Osteocyte (in vitro differentiated cells): ENCODE measurements at regions not wholly inside any gene's neighbourhood (a gene's known extent, or its start where the extent isn't known, plus 50 kb on each side); places are given as distances from the start of the nearest gene placed in this dataset.

Experiments
- DNase-seq: peaks from one replicate; pipeline ENCODE4 v3.0.0; 2021; ENCODE audit warnings: mixed read lengths; ENCODE audit not compliant: unreplicated experiment; ENCODE audit errors: extremely low spot score
- H3K27ac Mint-ChIP-seq: one replicate; pipeline ENCODE4 v1.8.0; 2021; ENCODE audit warnings: mild to moderate bottlenecking, mixed read lengths; ENCODE audit not compliant: unreplicated experiment
- H3K27me3 Mint-ChIP-seq: one replicate; pipeline ENCODE4 v1.8.0; 2021; ENCODE audit warnings: mixed read lengths; ENCODE audit not compliant: unreplicated experiment
- H3K36me3 Mint-ChIP-seq: one replicate; pipeline ENCODE4 v1.8.0; 2021; ENCODE audit warnings: mixed read lengths; ENCODE audit not compliant: unreplicated experiment
- H3K4me1 Mint-ChIP-seq: one replicate; pipeline ENCODE4 v1.8.0; 2021; ENCODE audit warnings: mixed read lengths; ENCODE audit not compliant: unreplicated experiment
- H3K4me3 Mint-ChIP-seq: one replicate; pipeline ENCODE4 v1.8.0; 2021; ENCODE audit warnings: mild to moderate bottlenecking, moderate library complexity, mixed read lengths; ENCODE audit not compliant: unreplicated experiment
- H3K9me3 Mint-ChIP-seq: one replicate; pipeline ENCODE4 v1.8.0; 2021; ENCODE audit warnings: mixed read lengths; ENCODE audit not compliant: unreplicated experiment
- TF ChIP-seq, protein P1 (sequence below): fragments of 200-600 bp; sonication (generic); IDR thresholded peaks from 2 replicates; pipeline ENCODE4 v1.5.0; 2021; ENCODE audit warnings: antibody characterized with exemption, mild to moderate bottlenecking, moderate library complexity

DNA sequence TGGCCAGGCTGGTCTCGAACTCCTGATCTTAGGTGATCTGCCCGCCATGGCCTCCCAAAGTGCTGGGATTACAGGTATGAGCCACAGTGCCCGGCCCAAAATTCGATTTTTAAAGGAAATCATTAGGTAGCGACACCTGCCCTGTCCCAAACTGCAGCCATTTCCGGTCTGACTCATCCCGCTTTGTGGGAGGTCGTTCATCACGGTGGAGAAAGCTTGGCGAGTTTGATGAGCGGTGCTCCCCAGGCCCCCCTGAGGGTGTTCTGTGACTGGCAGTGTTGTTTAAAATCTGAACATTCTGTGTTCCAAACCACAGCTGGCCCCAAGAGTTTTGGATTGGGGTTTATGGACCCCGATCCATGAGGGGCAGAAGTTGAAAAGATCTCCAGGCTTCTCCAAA, 53.0 kb upstream of the GLI2 start:
- H3K27me3 Mint-ChIP-seq = peaks cover 46% of the 10 kb centered on the region
- TF ChIP-seq, protein P1, sequence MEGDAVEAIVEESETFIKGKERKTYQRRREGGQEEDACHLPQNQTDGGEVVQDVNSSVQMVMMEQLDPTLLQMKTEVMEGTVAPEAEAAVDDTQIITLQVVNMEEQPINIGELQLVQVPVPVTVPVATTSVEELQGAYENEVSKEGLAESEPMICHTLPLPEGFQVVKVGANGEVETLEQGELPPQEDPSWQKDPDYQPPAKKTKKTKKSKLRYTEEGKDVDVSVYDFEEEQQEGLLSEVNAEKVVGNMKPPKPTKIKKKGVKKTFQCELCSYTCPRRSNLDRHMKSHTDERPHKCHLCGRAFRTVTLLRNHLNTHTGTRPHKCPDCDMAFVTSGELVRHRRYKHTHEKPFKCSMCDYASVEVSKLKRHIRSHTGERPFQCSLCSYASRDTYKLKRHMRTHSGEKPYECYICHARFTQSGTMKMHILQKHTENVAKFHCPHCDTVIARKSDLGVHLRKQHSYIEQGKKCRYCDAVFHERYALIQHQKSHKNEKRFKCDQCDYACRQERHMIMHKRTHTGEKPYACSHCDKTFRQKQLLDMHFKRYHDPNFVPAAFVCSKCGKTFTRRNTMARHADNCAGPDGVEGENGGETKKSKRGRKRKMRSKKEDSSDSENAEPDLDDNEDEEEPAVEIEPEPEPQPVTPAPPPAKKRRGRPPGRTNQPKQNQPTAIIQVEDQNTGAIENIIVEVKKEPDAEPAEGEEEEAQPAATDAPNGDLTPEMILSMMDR = no peak

DNA sequence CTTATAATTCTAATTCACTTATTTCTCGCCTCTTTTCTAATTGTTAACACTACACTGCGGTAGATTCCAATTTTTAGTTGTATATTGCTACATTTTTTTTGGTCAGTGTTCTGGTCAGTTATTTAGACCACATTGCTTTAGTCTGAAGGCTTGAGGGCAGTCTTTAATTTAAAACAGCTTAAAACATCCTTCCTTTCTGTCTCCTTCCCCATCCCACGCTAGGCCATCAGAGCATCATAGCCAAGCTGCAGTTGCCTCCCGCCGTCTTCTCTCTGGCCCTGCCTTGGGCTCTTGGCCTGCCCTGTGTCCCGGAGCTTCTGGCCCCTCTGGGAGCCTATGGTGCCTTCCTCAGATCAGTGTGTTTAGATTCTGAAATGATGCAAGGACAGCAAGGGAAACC, 52.6 kb upstream of the GLI2 start:
- Mint-ChIP-seq H3K4me1 (peaks cover 5% of the 10 kb centered on the region), H3K9me3 (no peaks in the 10 kb centered on the region), H3K36me3 (no peaks in the 10 kb centered on the region), H3K4me3 (no peak overlapping the region), H3K27me3 (peaks cover 43% of the 10 kb centered on the region), H3K27ac (no peak overlapping the region)
- TF ChIP-seq, protein P1 = no peak
- no peak for DNase-seq

More for the DNA sequence above, 53.0 kb upstream of the GLI2 start:
- Mint-ChIP-seq H3K27ac (no peak overlapping the region), H3K9me3 (no peaks in the 10 kb centered on the region), H3K36me3 (no peaks in the 10 kb centered on the region), H3K4me1 (peaks cover 5% of the 10 kb centered on the region), H3K4me3 (no peak overlapping the region)
- DNase-seq = no peak

DNA sequence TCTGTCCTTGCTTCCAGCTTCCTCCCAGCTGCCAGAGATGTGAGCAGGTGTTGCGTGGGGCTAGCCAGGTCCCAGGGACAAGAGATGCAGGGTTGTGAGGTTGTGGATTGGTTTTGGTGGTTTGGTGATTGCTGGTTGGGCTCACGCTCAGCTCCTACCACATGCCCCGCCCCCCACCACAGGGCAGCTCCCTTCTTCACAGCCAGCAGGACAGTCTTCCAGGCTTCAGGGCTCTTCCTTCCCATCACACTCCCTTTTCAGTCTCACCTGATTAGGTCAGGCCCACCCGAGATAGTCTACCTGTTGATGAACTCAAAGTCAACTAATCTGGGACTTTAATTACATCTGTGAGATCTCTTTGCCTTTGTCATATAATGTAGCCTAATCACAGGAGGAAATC, 52.0 kb upstream of the GLI2 start:
- Mint-ChIP-seq H3K36me3 (no peaks in the 10 kb centered on the region), H3K27ac (no peak overlapping the region), H3K9me3 (no peaks in the 10 kb centered on the region), H3K27me3 (peaks cover 39% of the 10 kb centered on the region), H3K4me3 (no peak overlapping the region), H3K4me1 (peaks cover 5% of the 10 kb centered on the region)
- no peak for DNase-seq
- TF ChIP-seq, protein P1 = no peak

DNA sequence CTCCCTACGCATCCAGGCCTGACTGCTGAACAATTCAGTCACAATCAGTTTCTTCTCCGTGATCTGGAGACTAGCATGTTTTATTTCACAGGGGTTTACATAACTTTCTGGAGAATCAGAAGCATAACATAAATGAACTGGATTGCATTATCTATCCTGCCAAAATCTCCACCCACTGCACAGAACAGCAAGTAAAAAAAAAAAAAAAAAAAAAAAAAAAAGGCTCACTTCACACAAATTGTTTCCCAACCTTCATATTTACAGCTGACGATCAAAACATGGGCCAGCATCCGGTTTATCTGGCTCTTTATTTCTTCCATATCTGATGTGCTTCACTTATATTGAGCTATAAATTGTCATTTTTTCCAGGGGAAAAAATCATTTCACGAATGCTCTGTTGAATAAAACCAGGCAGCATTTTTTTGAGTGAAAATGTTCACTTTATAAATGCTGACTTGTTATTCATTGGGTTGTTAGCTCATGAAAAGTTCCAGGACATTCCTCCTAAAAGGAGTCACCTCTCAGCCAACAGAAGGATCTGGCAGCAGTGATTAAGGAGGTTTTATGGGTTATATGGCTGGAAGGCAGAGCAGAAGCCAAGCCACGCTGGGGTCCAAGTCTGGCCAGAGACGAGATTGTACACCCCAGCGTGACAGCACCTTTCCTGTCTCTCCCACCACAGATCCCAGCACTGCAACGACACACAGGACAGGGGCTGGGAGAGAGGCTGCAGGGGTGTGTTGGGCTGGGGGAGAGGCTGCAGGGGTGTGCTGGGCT, 51.2 kb upstream of the GLI2 start:
- DNase-seq = no peak
- H3K36me3 Mint-ChIP-seq = no peaks in the 10 kb centered on the region
- H3K4me3 Mint-ChIP-seq = no peak overlapping the region
- TF ChIP-seq, protein P1 = no peak
- peaks cover 41% of the 10 kb centered on the region for H3K27me3 Mint-ChIP-seq
- H3K27ac Mint-ChIP-seq = no peak overlapping the region
- H3K4me1 Mint-ChIP-seq = peaks cover 5% of the 10 kb centered on the region
- H3K9me3 Mint-ChIP-seq = no peaks in the 10 kb centered on the region

DNA sequence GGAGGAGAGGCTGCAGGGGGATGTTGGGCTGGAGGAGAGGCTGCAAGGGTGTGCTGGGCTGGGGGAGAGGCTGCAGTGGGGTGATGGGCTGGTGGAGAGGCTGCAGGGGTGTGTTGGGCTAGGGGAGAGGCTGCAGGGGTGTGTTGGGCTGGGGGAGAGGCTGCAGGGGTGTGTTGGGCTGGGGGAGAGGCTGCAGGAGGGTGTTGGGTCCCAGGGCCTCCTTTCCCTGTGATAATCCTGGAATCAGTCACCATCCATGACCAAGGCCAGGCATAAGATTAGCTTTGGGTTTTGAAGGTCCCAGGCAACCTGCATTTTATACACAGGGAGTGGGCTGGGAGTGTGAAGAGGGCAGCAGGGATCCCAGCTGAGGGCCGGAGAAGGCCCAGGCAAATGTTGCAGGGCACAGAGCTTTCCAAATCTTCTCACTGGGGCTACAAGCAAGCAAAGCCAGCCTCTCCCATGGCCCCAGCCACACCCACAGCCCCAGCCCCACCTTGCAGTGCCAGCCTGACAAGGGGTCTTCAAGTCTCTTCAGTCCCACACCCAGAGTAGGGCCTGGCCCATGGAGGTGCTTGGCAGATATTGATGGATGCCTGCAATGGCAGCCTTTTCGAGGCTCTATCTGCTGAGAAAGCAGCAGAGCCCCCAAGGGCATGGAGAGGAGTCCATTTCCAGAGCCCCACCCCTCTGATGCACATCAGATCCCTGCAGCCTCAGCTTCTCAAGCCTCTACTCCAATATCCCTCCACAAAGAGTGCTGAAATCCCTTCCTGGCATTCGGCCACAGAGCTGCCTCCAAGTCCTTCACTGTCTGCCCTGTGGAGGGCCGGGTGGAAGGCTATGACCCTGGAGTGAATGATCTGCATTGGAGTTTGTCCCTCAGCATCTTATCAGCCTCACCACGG, 50.3 kb upstream of the GLI2 start:
- Mint-ChIP-seq H3K27ac (no peak overlapping the region), H3K9me3 (no peaks in the 10 kb centered on the region), H3K4me1 (peaks cover 3% of the 10 kb centered on the region), H3K36me3 (no peaks in the 10 kb centered on the region), H3K4me3 (no peak overlapping the region), H3K27me3 (peaks cover 47% of the 10 kb centered on the region)
- DNase-seq = no peak
- TF ChIP-seq, protein P1 = no peak
